Sigmoid colon (tissue), 3 donors: ENCODE measurements at regions not wholly inside any gene's neighbourhood (a gene's known extent, or its start where the extent isn't known, plus 50 kb on each side); places are given as distances from the start of the nearest gene placed in this dataset.

ENCODE experiments used
- CTCF ChIP-seq, 4 experiments: fragments of 450-650 bp in 3 of 4; fragments of 200-600 bp in 1 of 4; IDR thresholded peaks; one replicate each; pipeline ENCODE4 v1.5.1; 2016 to 2019; ENCODE audit warnings: antibody characterized with exemption in 4 of 4, mild to moderate bottlenecking in 3 of 4, moderate library complexity in 2 of 4
- POLR2A ChIP-seq, 2 donors: fragments of 450-650 bp; IDR thresholded peaks; one replicate each; pipeline ENCODE4 v1.6.1; 2016; ENCODE audit warnings: antibody characterized with exemption in 2 of 2, mild to moderate bottlenecking in 2 of 2, moderate library complexity in 2 of 2

DNA sequence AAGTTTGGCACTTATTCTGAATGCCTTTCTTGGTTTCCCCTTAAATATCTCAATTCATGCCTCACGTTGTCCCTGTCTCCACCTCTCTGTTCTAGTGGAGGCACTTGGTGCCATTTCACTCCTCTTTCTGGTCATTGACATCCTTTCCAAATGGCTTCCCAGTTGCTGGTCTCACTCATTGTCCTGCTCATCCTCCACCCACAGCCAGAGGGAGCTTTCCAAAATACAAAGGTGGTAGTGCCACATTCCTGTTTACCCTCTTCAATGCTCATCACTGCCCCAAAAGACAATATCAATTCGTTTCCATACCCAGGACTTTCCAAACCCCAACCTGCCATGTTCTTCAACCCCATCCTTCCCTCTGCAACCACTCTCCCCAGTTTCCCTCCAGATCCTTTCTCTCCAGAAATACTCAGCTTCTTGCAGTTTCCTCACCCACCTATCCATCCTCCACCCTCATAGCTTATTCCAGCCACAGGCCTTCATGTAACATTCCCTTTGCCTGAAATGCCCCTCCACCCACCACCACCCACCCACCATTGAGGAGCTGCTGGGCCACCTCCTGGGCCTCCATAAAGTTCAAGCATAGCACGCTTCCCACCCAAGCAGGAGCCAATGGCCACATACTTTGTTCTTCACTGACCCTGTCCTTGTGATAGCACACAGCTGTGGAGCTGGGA is 63.1 kb upstream of the ADRB1 start:
- no peak for TF ChIP-seq CTCF (IDR thresholded peaks at IDR 0.05)
- no peak for TF ChIP-seq POLR2A (IDR thresholded peaks at IDR 0.05)
